ENCODE measurements at regions not wholly inside any gene's neighbourhood (a gene's known extent, or its start where the extent isn't known, plus 50 kb on each side); places are given as distances from the start of the nearest gene placed in this dataset.

- DNase-seq (no peak), ATAC-seq (ENCODE audit: low read depth) (no peak)
- intact Hi-C loops (cut with micrococcal nuclease): no loop called here
- H3K27ac Mint-ChIP-seq: no peak overlapping the region
- TF ChIP-seq, protein P1, sequence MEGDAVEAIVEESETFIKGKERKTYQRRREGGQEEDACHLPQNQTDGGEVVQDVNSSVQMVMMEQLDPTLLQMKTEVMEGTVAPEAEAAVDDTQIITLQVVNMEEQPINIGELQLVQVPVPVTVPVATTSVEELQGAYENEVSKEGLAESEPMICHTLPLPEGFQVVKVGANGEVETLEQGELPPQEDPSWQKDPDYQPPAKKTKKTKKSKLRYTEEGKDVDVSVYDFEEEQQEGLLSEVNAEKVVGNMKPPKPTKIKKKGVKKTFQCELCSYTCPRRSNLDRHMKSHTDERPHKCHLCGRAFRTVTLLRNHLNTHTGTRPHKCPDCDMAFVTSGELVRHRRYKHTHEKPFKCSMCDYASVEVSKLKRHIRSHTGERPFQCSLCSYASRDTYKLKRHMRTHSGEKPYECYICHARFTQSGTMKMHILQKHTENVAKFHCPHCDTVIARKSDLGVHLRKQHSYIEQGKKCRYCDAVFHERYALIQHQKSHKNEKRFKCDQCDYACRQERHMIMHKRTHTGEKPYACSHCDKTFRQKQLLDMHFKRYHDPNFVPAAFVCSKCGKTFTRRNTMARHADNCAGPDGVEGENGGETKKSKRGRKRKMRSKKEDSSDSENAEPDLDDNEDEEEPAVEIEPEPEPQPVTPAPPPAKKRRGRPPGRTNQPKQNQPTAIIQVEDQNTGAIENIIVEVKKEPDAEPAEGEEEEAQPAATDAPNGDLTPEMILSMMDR (IDR thresholded peaks at IDR 0.05): no peak
- no peak overlapping the region for H3K4me3 Mint-ChIP-seq
- ChIA-PET POLR2A (no interaction called here), CTCF (no interaction called here)
- no peaks in the 10 kb centered on the region for H3K27me3 Mint-ChIP-seq
- H3K4me1 Mint-ChIP-seq: no peaks in the 10 kb centered on the region
- no peaks in the 10 kb centered on the region for H3K36me3 Mint-ChIP-seq (ENCODE audit: low read depth)
- H3K9me3 Mint-ChIP-seq: peaks cover 4% of the 10 kb centered on the region
Measured at GRCh38 chr12:115830070-115830469, 447.4 kb downstream of the MED13L start.

DNA sequence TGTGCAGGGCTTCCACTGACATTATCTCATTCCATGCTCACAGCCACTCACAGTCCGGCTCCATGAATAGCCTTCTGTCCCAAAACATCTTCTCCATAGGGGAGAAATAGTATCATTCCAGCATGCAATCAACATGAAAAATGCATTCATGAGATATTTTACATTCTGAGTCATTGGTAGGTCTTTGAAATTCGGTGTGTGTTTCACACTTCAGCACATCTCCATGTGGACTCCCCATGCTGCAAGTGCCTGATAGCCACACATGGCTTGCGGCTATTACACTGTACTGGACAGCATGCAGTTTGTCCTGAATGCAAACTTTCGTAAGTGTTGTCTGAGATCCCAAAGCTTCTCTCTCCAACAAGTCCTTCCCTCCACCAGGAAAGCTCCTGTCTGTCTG lies 449.3 kb downstream of the MED13L start:
- ChIA-PET POLR2A (no interaction called here), CTCF (no interaction called here)
- H3K9me3 Mint-ChIP-seq: peaks cover 5% of the 10 kb centered on the region
- H3K36me3 Mint-ChIP-seq (ENCODE audit: low read depth): no peaks in the 10 kb centered on the region
- peaks cover 4% of the 10 kb centered on the region for H3K27me3 Mint-ChIP-seq
- H3K4me3 Mint-ChIP-seq: no peak overlapping the region
- intact Hi-C loops (cut with micrococcal nuclease): no loop called here
- no peak overlapping the region for H3K27ac Mint-ChIP-seq
- H3K4me1 Mint-ChIP-seq: no peaks in the 10 kb centered on the region
- TF ChIP-seq, protein P1 (IDR thresholded peaks at IDR 0.05): no peak
- DNase-seq (no peak), ATAC-seq (ENCODE audit: low read depth) (no peak)

DNA sequence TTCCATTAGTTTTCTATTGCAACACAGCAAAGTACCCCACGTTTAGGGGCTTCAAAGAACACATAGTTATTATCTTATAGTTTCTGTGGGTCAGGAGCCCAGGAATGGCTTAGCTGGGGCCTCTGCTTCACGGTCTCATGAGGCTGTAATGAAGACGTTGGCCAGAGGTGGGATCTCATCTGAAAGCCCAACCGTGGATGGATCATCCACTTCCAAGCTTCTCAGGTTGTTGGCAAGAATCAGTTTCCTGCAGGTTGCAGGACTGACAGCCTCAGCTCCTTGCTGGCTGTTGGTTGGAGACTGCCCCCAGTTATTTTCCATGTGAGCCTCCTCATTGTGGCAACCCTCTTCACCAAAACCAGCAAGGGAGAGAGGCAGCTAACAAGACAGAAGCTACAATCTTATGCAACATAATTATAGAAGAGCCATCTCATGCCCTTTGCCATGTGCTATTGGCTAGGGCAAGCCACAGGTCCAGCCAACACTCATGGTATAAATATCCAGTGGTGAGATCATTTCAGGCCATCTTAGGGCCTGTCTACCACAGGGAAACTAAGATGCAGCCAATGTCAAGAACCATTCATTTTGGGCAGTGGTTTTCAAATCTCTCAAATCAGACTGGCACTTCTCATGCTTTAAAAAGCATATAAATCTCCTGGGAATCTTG lies 452.4 kb downstream of the MED13L start:
- Mint-ChIP-seq H3K4me1 (no peaks in the 10 kb centered on the region), H3K27ac (no peak overlapping the region), H3K9me3 (peaks cover 5% of the 10 kb centered on the region), H3K27me3 (peaks cover 8% of the 10 kb centered on the region), H3K36me3 (ENCODE audit: low read depth) (no peaks in the 10 kb centered on the region), H3K4me3 (no peak overlapping the region)
- intact Hi-C loops (cut with micrococcal nuclease): no loop called here
- ATAC-seq (ENCODE audit: low read depth) (no peak), DNase-seq (no peak)
- TF ChIP-seq, protein P1 (IDR thresholded peaks at IDR 0.05): no peak
- CTCF ChIA-PET: no interaction called here
- POLR2A ChIA-PET: no interaction called here

DNA sequence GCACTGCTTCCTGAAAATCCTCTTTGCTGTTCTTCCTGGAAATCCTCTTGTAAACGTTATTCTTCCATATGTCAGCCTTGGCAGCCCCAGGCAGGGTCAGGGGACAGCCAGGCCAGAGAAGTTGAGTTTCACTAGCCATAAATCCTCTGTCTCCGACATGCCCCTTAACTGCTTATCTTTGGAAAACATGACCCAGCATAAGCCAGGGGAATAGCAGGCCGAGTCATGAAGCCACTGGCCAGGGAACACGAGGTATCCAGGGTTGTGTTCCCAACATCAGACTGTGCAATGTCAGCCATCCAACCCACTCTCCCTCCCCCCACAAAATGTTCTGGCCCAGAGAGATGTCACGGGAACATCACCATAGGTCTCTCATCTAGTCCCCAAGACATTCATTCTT lies 453.9 kb downstream of the MED13L start:
- no peaks in the 10 kb centered on the region for H3K36me3 Mint-ChIP-seq (ENCODE audit: low read depth)
- ChIA-PET CTCF (no interaction called here), POLR2A (no interaction called here)
- H3K27ac Mint-ChIP-seq: no peak overlapping the region
- TF ChIP-seq, protein P1 (IDR thresholded peaks at IDR 0.05): no peak
- intact Hi-C loops (cut with micrococcal nuclease): no loop called here
- peaks cover 10% of the 10 kb centered on the region for H3K27me3 Mint-ChIP-seq
- no peak for DNase-seq
- peaks cover 5% of the 10 kb centered on the region for H3K9me3 Mint-ChIP-seq
- no peak overlapping the region for H3K4me3 Mint-ChIP-seq
- H3K4me1 Mint-ChIP-seq: no peaks in the 10 kb centered on the region
- no peak for ATAC-seq (ENCODE audit: low read depth)

GRCh38 chr12:115820656-115821055 lies 456.8 kb downstream of the MED13L start:
- intact Hi-C loops (cut with micrococcal nuclease): no loop called here
- Mint-ChIP-seq H3K4me1 (no peaks in the 10 kb centered on the region), H3K27me3 (peaks cover 10% of the 10 kb centered on the region), H3K27ac (no peak overlapping the region), H3K36me3 (ENCODE audit: low read depth) (no peaks in the 10 kb centered on the region), H3K4me3 (no peak overlapping the region), H3K9me3 (peaks cover 2% of the 10 kb centered on the region)
- TF ChIP-seq, protein P1 (IDR thresholded peaks at IDR 0.05): no peak
- no peak for DNase-seq
- CTCF ChIA-PET: no interaction called here
- POLR2A ChIA-PET: no interaction called here
- no peak for ATAC-seq (ENCODE audit: low read depth)

Data from activated B cell treated with CpG ODN at 0.5 μM for 24 hours (primary cell).